NB4 (cell line): ENCODE measurements at regions not wholly inside any gene's neighbourhood (a gene's known extent, or its start where the extent isn't known, plus 50 kb on each side); places are given as distances from the start of the nearest gene placed in this dataset.

Experiments used
- MYC ChIP-seq: IDR thresholded peaks from 2 replicates; pipeline ENCODE4 v1.6.1; 2011; ENCODE audit warnings: low read depth, low read length
- POLR2A ChIP-seq: IDR thresholded peaks from 2 replicates; pipeline ENCODE4 v1.6.1; 2011; ENCODE audit warnings: mild to moderate bottlenecking; ENCODE audit not compliant: insufficient read length; ENCODE audit errors: extremely low read depth
- TF ChIP-seq, protein P1 (sequence below): IDR thresholded peaks from one replicate; pipeline ENCODE4 v1.5.1; 2012; ENCODE audit warnings: low read depth, low read length
- TF ChIP-seq, protein P2 (sequence below): IDR thresholded peaks from 2 replicates; pipeline ENCODE4 v1.6.1; 2011; ENCODE audit warnings: low read depth, low read length

DNA sequence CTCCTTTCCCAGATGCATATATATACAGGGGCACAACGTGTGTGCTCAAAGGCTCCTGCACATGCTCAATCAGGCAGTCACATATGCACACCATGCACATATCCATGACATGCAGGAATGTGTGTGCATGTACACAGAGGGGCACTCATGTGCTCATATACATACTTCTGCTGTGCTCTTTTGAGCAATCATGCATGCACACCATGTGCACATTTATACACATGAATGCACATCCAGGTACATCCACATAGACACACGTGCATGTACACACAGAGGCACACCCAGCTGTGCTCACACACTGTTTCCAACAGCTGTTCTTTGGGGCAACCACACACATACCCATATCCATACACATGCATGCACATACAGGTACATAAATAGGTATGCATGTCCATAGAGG is 165.3 kb downstream of the SALL1 start:
- TF ChIP-seq, protein P1, sequence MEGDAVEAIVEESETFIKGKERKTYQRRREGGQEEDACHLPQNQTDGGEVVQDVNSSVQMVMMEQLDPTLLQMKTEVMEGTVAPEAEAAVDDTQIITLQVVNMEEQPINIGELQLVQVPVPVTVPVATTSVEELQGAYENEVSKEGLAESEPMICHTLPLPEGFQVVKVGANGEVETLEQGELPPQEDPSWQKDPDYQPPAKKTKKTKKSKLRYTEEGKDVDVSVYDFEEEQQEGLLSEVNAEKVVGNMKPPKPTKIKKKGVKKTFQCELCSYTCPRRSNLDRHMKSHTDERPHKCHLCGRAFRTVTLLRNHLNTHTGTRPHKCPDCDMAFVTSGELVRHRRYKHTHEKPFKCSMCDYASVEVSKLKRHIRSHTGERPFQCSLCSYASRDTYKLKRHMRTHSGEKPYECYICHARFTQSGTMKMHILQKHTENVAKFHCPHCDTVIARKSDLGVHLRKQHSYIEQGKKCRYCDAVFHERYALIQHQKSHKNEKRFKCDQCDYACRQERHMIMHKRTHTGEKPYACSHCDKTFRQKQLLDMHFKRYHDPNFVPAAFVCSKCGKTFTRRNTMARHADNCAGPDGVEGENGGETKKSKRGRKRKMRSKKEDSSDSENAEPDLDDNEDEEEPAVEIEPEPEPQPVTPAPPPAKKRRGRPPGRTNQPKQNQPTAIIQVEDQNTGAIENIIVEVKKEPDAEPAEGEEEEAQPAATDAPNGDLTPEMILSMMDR, result no peak
- TF ChIP-seq, protein P2, sequence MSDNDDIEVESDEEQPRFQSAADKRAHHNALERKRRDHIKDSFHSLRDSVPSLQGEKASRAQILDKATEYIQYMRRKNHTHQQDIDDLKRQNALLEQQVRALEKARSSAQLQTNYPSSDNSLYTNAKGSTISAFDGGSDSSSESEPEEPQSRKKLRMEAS, result no peak
- TF ChIP-seq POLR2A, result no peak
- no peak for TF ChIP-seq MYC
